Esophagus (tissue), 2 donors: ENCODE measurements at regions not wholly inside any gene's neighbourhood (a gene's known extent, or its start where the extent isn't known, plus 50 kb on each side); places are given as distances from the start of the nearest gene placed in this dataset.
"Not testable (repeated sequence)": the region's sequence is repeated elsewhere in the genome, so short reads cannot be mapped to it uniquely, and the experiment has no call there.

Source experiments
- H3K27ac ChIP-seq, 2 donors: one replicate each; pipeline ENCODE4 v1.5.1; 2013; ENCODE audit warnings: low read depth in 2 of 2, mild to moderate bottlenecking in 2 of 2, inconsistent platforms in 1 of 2, low read length in 1 of 2, moderate library complexity in 1 of 2
- H3K27me3 ChIP-seq, 2 donors: one replicate each; pipeline ENCODE4 v1.6.1; 2013; ENCODE audit warnings: low read length in 2 of 2, control low read depth in 1 of 2, mild to moderate bottlenecking in 1 of 2; ENCODE audit not compliant: insufficient read depth in 2 of 2, control insufficient read depth in 1 of 2
- H3K36me3 ChIP-seq, 2 donors: one replicate each; pipeline ENCODE4 v1.6.1; 2013; ENCODE audit warnings: low read length in 1 of 2; ENCODE audit not compliant: control insufficient read depth in 2 of 2, insufficient read depth in 2 of 2
- H3K4me1 ChIP-seq, 2 donors: one replicate each; pipeline ENCODE4 v1.6.1; 2013; ENCODE audit warnings: low read length in 1 of 2; ENCODE audit not compliant: control insufficient read depth in 2 of 2, insufficient read depth in 2 of 2
- H3K4me3 ChIP-seq, 2 donors: one replicate each; pipeline ENCODE4 v1.5.1; 2013; ENCODE audit warnings: low read length in 2 of 2, mild to moderate bottlenecking in 2 of 2, low read depth in 1 of 2, moderate library complexity in 1 of 2
- H3K9me3 ChIP-seq, 2 donors: one replicate each; pipeline ENCODE4 v1.6.1; 2013; ENCODE audit warnings: mild to moderate bottlenecking in 2 of 2, low read depth in 1 of 2, low read length in 1 of 2, moderate library complexity in 1 of 2; ENCODE audit not compliant: control insufficient read depth in 2 of 2, insufficient read depth in 1 of 2
- WGBS, 2 donors: extraction: QIAGEN DNeasy Blood & Tissue Kit; methylation state at CpG; one replicate each; pipeline ENCODE4 v1.1.7; 2013; 5-methylcytosine and 5-hydroxymethylcytosine counted together
- donor health status: healthy with polysubstance abuse.
- donor health status: Bipolar disorder and iron deficiency.

- WGBS, 2 donors: 63 to 66% methylated on average over 5 of the region's 5 CpGs
- Histone ChIP-seq H3K4me1 (no peaks in the 10 kb centered on the region), H3K27ac (no peak overlapping the region), H3K36me3 (no peaks in the 10 kb centered on the region), H3K27me3 (no peaks in the 10 kb centered on the region), H3K9me3 (no peaks in the 10 kb centered on the region), H3K4me3 (no peak overlapping the region)
Measured at GRCh38 chr16:60949800-60950199, 1086.4 kb downstream of the CDH8 start.

- Histone ChIP-seq H3K4me1 (no peaks in the 10 kb centered on the region), H3K9me3 (no peaks in the 10 kb centered on the region), H3K27me3 (no peaks in the 10 kb centered on the region), H3K36me3 (no peaks in the 10 kb centered on the region), H3K4me3 (no peak overlapping the region), H3K27ac (no peak overlapping the region)
- 6 to 7% methylated on average over 2 of the region's 2 CpGs for WGBS, 2 donors
Measured at GRCh38 chr16:60945225-60945624, 1091.0 kb downstream of the CDH8 start.

GRCh38 chr16:60936189-60936588 is 1100.0 kb downstream of the CDH8 start:
- 93% methylated on average over 10 of the region's 10 CpGs for WGBS, 2 donors
- H3K4me1 ChIP-seq: not testable (repeated sequence)

GRCh38 chr16:60932600-60932999 is 1103.6 kb downstream of the CDH8 start:
- H3K4me3 ChIP-seq: no peak overlapping the region
- WGBS, 2 donors: 82% methylated on average over 3 of the region's 3 CpGs

More at GRCh38 chr16:60936189-60936588, 1100.0 kb downstream of the CDH8 start:
- not testable (repeated sequence) for H3K27ac ChIP-seq, H3K9me3 ChIP-seq, H3K36me3 ChIP-seq, H3K4me3 ChIP-seq, H3K27me3 ChIP-seq

GRCh38 chr16:60930291-60930690 is 1105.9 kb downstream of the CDH8 start:
- Histone ChIP-seq H3K9me3 (peaks cover 2 to 3% of the 10 kb centered on the region in 2 donors), H3K27me3 (no peaks in the 10 kb centered on the region), H3K4me3 (no peak overlapping the region), H3K4me1 (no peaks in the 10 kb centered on the region), H3K27ac (no peak overlapping the region), H3K36me3 (no peaks in the 10 kb centered on the region)
- WGBS, 2 donors: 69 to 76% methylated on average over 5 of the region's 5 CpGs

More at GRCh38 chr16:60932600-60932999, 1103.6 kb downstream of the CDH8 start:
- no peaks in the 10 kb centered on the region for H3K27me3 ChIP-seq
- no peak overlapping the region for H3K27ac ChIP-seq
- H3K4me1 ChIP-seq: no peaks in the 10 kb centered on the region
- H3K36me3 ChIP-seq: no peaks in the 10 kb centered on the region
- H3K9me3 ChIP-seq: peaks cover 3 to 4% of the 10 kb centered on the region in 2 donors

GRCh38 chr16:60922920-60923319 is 1113.3 kb downstream of the CDH8 start:
- H3K9me3 ChIP-seq: peaks cover 0 to 3% of the 10 kb centered on the region in 2 donors
- no peaks in the 10 kb centered on the region for H3K4me1 ChIP-seq
- 75 to 81% methylated on average over 2 of the region's 2 CpGs for WGBS, 2 donors
- no peaks in the 10 kb centered on the region for H3K36me3 ChIP-seq
- H3K4me3 ChIP-seq: no peak overlapping the region
- H3K27ac ChIP-seq: no peak overlapping the region
- no peaks in the 10 kb centered on the region for H3K27me3 ChIP-seq

- H3K4me3 ChIP-seq: no peak overlapping the region
- 66 to 79% methylated on average over 3 of the region's 3 CpGs for WGBS, 2 donors
- H3K27ac ChIP-seq: no peak overlapping the region
- no peaks in the 10 kb centered on the region for H3K9me3 ChIP-seq
- no peaks in the 10 kb centered on the region for H3K27me3 ChIP-seq
- H3K4me1 ChIP-seq: no peaks in the 10 kb centered on the region
- no peaks in the 10 kb centered on the region for H3K36me3 ChIP-seq
Measured at GRCh38 chr16:60914334-60914733, 1121.9 kb downstream of the CDH8 start.

- no peaks in the 10 kb centered on the region for H3K36me3 ChIP-seq
- H3K27me3 ChIP-seq: no peaks in the 10 kb centered on the region
- H3K9me3 ChIP-seq: no peaks in the 10 kb centered on the region
- WGBS, 2 donors: 75 to 84% methylated on average over 4 of the region's 4 CpGs
- no peak overlapping the region for H3K27ac ChIP-seq
- H3K4me1 ChIP-seq: no peaks in the 10 kb centered on the region
- no peak overlapping the region for H3K4me3 ChIP-seq
Measured at GRCh38 chr16:60907645-60908044, 1128.6 kb downstream of the CDH8 start.

- Histone ChIP-seq H3K27ac (no peak overlapping the region), H3K4me3 (no peak overlapping the region), H3K9me3 (no peaks in the 10 kb centered on the region), H3K27me3 (no peaks in the 10 kb centered on the region), H3K4me1 (no peaks in the 10 kb centered on the region), H3K36me3 (no peaks in the 10 kb centered on the region)
- 41% methylated on average over 4 of the region's 4 CpGs for WGBS, 2 donors
Measured at GRCh38 chr16:60905811-60906210, 1130.4 kb downstream of the CDH8 start.

GRCh38 chr16:60902114-60902513 is 1134.1 kb downstream of the CDH8 start:
- Histone ChIP-seq H3K36me3 (no peaks in the 10 kb centered on the region), H3K4me3 (no peak overlapping the region), H3K27me3 (no peaks in the 10 kb centered on the region), H3K27ac (no peak overlapping the region), H3K9me3 (no peaks in the 10 kb centered on the region), H3K4me1 (no peaks in the 10 kb centered on the region)
- 84 to 90% methylated on average over 4 of the region's 4 CpGs for WGBS, 2 donors
